H9 (cell line): ENCODE measurements at regions not wholly inside any gene's neighbourhood (a gene's known extent, or its start where the extent isn't known, plus 50 kb on each side); places are given as distances from the start of the nearest gene placed in this dataset.

Experiments used
- DNase-seq: peaks from one replicate; pipeline ENCODE4 v3.0.0-alpha.2; 2017
- H2AFZ ChIP-seq: one replicate; pipeline ENCODE4 v1.6.1; 2013; ENCODE audit warnings: mild to moderate bottlenecking, low read length, control low read depth, moderate library complexity
- H2AK5ac ChIP-seq: 2 replicates; pipeline ENCODE4 v1.6.1; 2013; ENCODE audit warnings: low read length, control low read depth, mixed read lengths; ENCODE audit not compliant: insufficient read length
- H2BK120ac ChIP-seq: one replicate; pipeline ENCODE4 v1.6.1; 2013; ENCODE audit warnings: low read depth, mild to moderate bottlenecking, low read length, control low read depth, inconsistent platforms; ENCODE audit not compliant: poor library complexity, severe bottlenecking
- H2BK12ac ChIP-seq: 2 replicates; pipeline ENCODE4 v1.6.1; 2013; ENCODE audit warnings: low read length, control low read depth, mixed read lengths, low read depth; ENCODE audit not compliant: insufficient read length
- H2BK15ac ChIP-seq: 2 replicates; pipeline ENCODE4 v1.6.1; 2013; ENCODE audit warnings: low read depth, low read length, control low read depth
- H2BK20ac ChIP-seq: one replicate; pipeline ENCODE4 v1.6.1; 2013; ENCODE audit warnings: low read depth, mild to moderate bottlenecking, low read length, control low read depth, inconsistent platforms; ENCODE audit not compliant: poor library complexity, severe bottlenecking
- H2BK5ac ChIP-seq: 2 replicates; pipeline ENCODE4 v1.6.1; 2013; ENCODE audit warnings: low read length, control low read depth, mixed read lengths; ENCODE audit not compliant: insufficient read length
- H3K14ac ChIP-seq: 2 replicates; pipeline ENCODE4 v1.6.1; 2013; ENCODE audit warnings: low read length, control low read depth; ENCODE audit not compliant: insufficient read depth
- H3K18ac ChIP-seq: 2 replicates; pipeline ENCODE4 v1.6.1; 2013; ENCODE audit warnings: low read depth, mild to moderate bottlenecking, mixed read lengths, low read length, control low read depth; ENCODE audit not compliant: insufficient read length
- H3K23ac ChIP-seq: 2 replicates; pipeline ENCODE4 v1.6.1; 2013; ENCODE audit warnings: low read length, control low read depth, mixed read lengths, low read depth; ENCODE audit not compliant: insufficient read length
- H3K23me2 ChIP-seq: 2 replicates; pipeline ENCODE4 v1.6.1; 2013; ENCODE audit warnings: low read depth, mild to moderate bottlenecking, mixed read lengths, low read length, control low read depth; ENCODE audit not compliant: insufficient read length, poor library complexity, severe bottlenecking
- H3K27ac ChIP-seq: 2 replicates; pipeline ENCODE4 v1.5.1; 2013; ENCODE audit warnings: low read length, control low read depth, mixed read lengths, low read depth; ENCODE audit not compliant: insufficient read length
- H3K27me3 ChIP-seq: 2 replicates; pipeline ENCODE4 v1.6.1; 2013; ENCODE audit warnings: low read length, control low read depth, inconsistent platforms; ENCODE audit not compliant: insufficient read depth
- H3K4ac ChIP-seq: 2 replicates; pipeline ENCODE4 v1.6.1; 2013; ENCODE audit warnings: low read depth, mild to moderate bottlenecking, control low read depth, inconsistent platforms, low read length, moderate library complexity
- H3K4me1 ChIP-seq: 2 replicates; pipeline ENCODE4 v1.6.1; 2013; ENCODE audit warnings: low read length, control low read depth, inconsistent platforms; ENCODE audit not compliant: insufficient read depth
- H3K4me2 ChIP-seq: 2 replicates; pipeline ENCODE4 v1.6.1; 2013; ENCODE audit warnings: low read length, control low read depth, mixed read lengths; ENCODE audit not compliant: insufficient read length, insufficient read depth
- H3K56ac ChIP-seq: 2 replicates; pipeline ENCODE4 v1.6.1; 2013; ENCODE audit warnings: low read depth, mild to moderate bottlenecking, mixed read lengths, low read length, control low read depth; ENCODE audit not compliant: insufficient read length
- H3K79me1 ChIP-seq: 2 replicates; pipeline ENCODE4 v1.6.1; 2013; ENCODE audit warnings: low read depth, mild to moderate bottlenecking, moderate library complexity, low read length, control low read depth, inconsistent platforms; ENCODE audit not compliant: insufficient read depth, poor library complexity, severe bottlenecking
- H3K79me2 ChIP-seq: 2 replicates; pipeline ENCODE4 v1.6.1; 2013; ENCODE audit warnings: low read length, control low read depth, inconsistent platforms; ENCODE audit not compliant: insufficient read depth
- H3K9ac ChIP-seq: 2 replicates; pipeline ENCODE4 v1.6.1; 2013; ENCODE audit warnings: low read length, control low read depth, mixed read lengths; ENCODE audit not compliant: insufficient read length; ENCODE audit errors: extremely low read depth
- H3K9me3 ChIP-seq: one replicate; pipeline ENCODE4 v1.6.1; 2013; ENCODE audit warnings: low read depth, low read length, inconsistent platforms; ENCODE audit not compliant: control insufficient read depth
- H3T11ph ChIP-seq: one replicate; pipeline ENCODE4 v1.6.1; 2013; ENCODE audit warnings: mild to moderate bottlenecking, low read length, control low read depth, inconsistent platforms
- H4K20me1 ChIP-seq: one replicate; pipeline ENCODE4 v1.6.1; 2013; ENCODE audit not compliant: control insufficient read depth, insufficient read length, insufficient read depth
- H4K5ac ChIP-seq: 2 replicates; pipeline ENCODE4 v1.6.1; 2013; ENCODE audit warnings: low read depth, mild to moderate bottlenecking, mixed read lengths, low read length, control low read depth; ENCODE audit not compliant: insufficient read length
- H4K8ac ChIP-seq: replicated peaks from 2 replicates; pipeline ENCODE4 v1.6.1; 2013; ENCODE audit warnings: low read length, control low read depth, mixed read lengths, low read depth; ENCODE audit not compliant: insufficient read length
- H4K91ac ChIP-seq: 2 replicates; pipeline ENCODE4 v1.6.1; 2013; ENCODE audit warnings: low read depth, mild to moderate bottlenecking, moderate library complexity, mixed read lengths, low read length, control low read depth; ENCODE audit not compliant: insufficient read length
- H3K27ac Mint-ChIP-seq, 3 experiments: 2 replicates in 2 of 3; 3 replicates in 1 of 3; pipeline ENCODE4 v1.8.0; 2020 to 2021; ENCODE audit warnings: mixed read lengths in 3 of 3, mild to moderate bottlenecking in 1 of 3, moderate library complexity in 1 of 3
- H3K27me3 Mint-ChIP-seq: 2 replicates; pipeline ENCODE4 v1.8.0; 2021; ENCODE audit warnings: low read depth, mild to moderate bottlenecking, moderate library complexity, mixed read lengths
- H3K36me3 Mint-ChIP-seq, 3 experiments: 2 replicates in 2 of 3; 3 replicates in 1 of 3; pipeline ENCODE4 v1.8.0; 2020 to 2021; ENCODE audit warnings: low read depth in 3 of 3, mixed read lengths in 3 of 3; ENCODE audit not compliant: insufficient read depth in 1 of 3
- H3K4me1 Mint-ChIP-seq, 2 experiments: 2 replicates each; pipeline ENCODE4 v1.8.0; 2020; ENCODE audit warnings: mixed read lengths in 2 of 2
- H3K4me3 Mint-ChIP-seq, 2 experiments: 2 replicates in 1 of 2; 3 replicates in 1 of 2; pipeline ENCODE4 v1.8.0; 2020 to 2021; ENCODE audit warnings: mild to moderate bottlenecking in 2 of 2, mixed read lengths in 2 of 2, moderate library complexity in 1 of 2
- H3K9me3 Mint-ChIP-seq, 2 experiments: 2 replicates in 1 of 2; 3 replicates in 1 of 2; pipeline ENCODE4 v1.8.0; 2020; ENCODE audit warnings: mild to moderate bottlenecking in 2 of 2, mixed read lengths in 2 of 2, moderate library complexity in 1 of 2
- CTCF ChIP-seq: fragments of 200-600 bp; sonication (generic); conservative IDR thresholded peaks from 3 replicates; pipeline ENCODE4 v1.8.0; 2021; ENCODE audit warnings: antibody characterized with exemption, mild to moderate bottlenecking
- WGBS: extraction: QIAGEN DNeasy Blood & Tissue Kit; methylation state at CpG from one replicate; pipeline ENCODE4 v1.1.7; 2013; ENCODE audit warnings: missing lambda C conversion rate, low lambda C conversion rate, mixed read lengths; ENCODE audit not compliant: insufficient read length; ENCODE audit errors: extremely low coverage; 5-methylcytosine and 5-hydroxymethylcytosine counted together

DNA sequence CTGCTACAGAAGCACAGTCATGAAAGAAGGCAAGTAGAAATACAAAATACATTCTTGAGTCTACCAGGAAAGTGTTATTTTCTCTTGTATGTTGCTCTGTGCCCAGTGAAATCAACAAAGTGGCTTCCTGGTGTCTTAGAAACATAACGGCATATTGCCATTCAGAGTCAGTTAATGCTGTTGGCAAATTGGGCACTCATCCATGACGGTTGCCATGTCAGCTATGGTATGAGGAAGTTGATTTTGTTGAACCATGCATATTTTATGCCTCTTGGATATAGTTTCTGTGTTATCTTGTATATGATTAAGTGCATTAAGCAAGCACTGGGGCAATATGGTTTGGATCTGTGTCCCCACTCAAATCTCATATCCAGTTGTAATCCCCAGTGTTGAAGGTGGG lies 153.1 kb upstream of the CXADR start:
- H3K9me3 Mint-ChIP-seq, result no peaks in the 10 kb centered on the region; a peak in 1 of 5 replicates
- Histone ChIP-seq H3K18ac (no peak overlapping the region), H4K5ac (no peak overlapping the region), H4K91ac (no peak overlapping the region), H2BK12ac (no peak overlapping the region), H3K14ac (no peak overlapping the region), H3K79me2 (no peaks in the 10 kb centered on the region), H3K23me2 (no peaks in the 10 kb centered on the region), H3K23ac (no peak overlapping the region), H2BK5ac (no peak overlapping the region), H3K4ac (no peak overlapping the region), H3K9me3 (no peaks in the 10 kb centered on the region), H3K27me3 (no peaks in the 10 kb centered on the region), H3K27ac (no peak overlapping the region), H4K20me1 (no peaks in the 10 kb centered on the region), H2AK5ac (no peak overlapping the region), H2BK15ac (no peak overlapping the region), H3K79me1 (no peaks in the 10 kb centered on the region), H3K4me1 (no peaks in the 10 kb centered on the region), H2BK120ac (no peak overlapping the region), H3T11ph (no peak overlapping the region), H3K56ac (no peak overlapping the region), H2BK20ac (no peak overlapping the region), H4K8ac (no peak overlapping the region), H3K9ac (no peak overlapping the region), H3K4me2 (no peak overlapping the region), H2AFZ (no peak overlapping the region)
- TF ChIP-seq CTCF, result no peak
- no peaks in the 10 kb centered on the region for H3K4me1 Mint-ChIP-seq
- DNase-seq, result no peak
- no peak overlapping the region for H3K4me3 Mint-ChIP-seq
- no peaks in the 10 kb centered on the region for H3K27me3 Mint-ChIP-seq
- WGBS, result no CpG with 5 or more reads among the region's 2 CpGs
- H3K27ac Mint-ChIP-seq, result no peak overlapping the region
- no peaks in the 10 kb centered on the region for H3K36me3 Mint-ChIP-seq
